Uterus (tissue), 3 donors: ENCODE measurements at regions not wholly inside any gene's neighbourhood (a gene's known extent, or its start where the extent isn't known, plus 50 kb on each side); places are given as distances from the start of the nearest gene placed in this dataset.

ENCODE experiments used
- DNase-seq, 2 donors: peaks; one replicate each; pipeline ENCODE4 v3.0.0-alpha.2; 2019 to 2020
- H3K27ac ChIP-seq, 2 donors: fragments of 200-600 bp; sonication (generic); 1 replicate in 1 of 2; 2 replicates in 1 of 2; pipeline ENCODE4 v1.5.1; 2016 to 2018
- H3K27me3 ChIP-seq, 2 donors: fragments of 200-600 bp; sonication (generic); one replicate each; pipeline ENCODE4 v1.5.1; 2018 to 2019; ENCODE audit warnings: control low read depth in 1 of 2
- H3K36me3 ChIP-seq, 2 donors: fragments of 200-600 bp; sonication (generic); one replicate each; pipeline ENCODE4 v1.5.1; 2019; ENCODE audit warnings: control low read depth in 1 of 2
- H3K4me1 ChIP-seq, 2 donors: fragments of 200-600 bp; sonication (generic); one replicate each; pipeline ENCODE4 v1.5.1; 2018 to 2019; ENCODE audit warnings: control low read depth in 1 of 2
- H3K4me3 ChIP-seq, 2 donors: fragments of 200-600 bp; sonication (generic); 1 replicate in 1 of 2; 2 replicates in 1 of 2; pipeline ENCODE4 v1.5.1; 2018 to 2019; ENCODE audit warnings: mild to moderate bottlenecking in 1 of 2
- H3K9me3 ChIP-seq, 2 donors: fragments of 200-600 bp; sonication (generic); one replicate each; pipeline ENCODE4 v1.5.1; 2019; ENCODE audit warnings: control low read depth in 1 of 2
- CTCF ChIP-seq, 4 experiments: fragments of 200-600 bp in 2 of 4; fragments of 450-650 bp in 2 of 4; sonication (generic) in 2 of 4; IDR thresholded peaks; one replicate each; pipeline ENCODE4 v1.5.1; 2016 to 2019; ENCODE audit warnings: antibody characterized with exemption in 4 of 4, mild to moderate bottlenecking in 2 of 4, moderate library complexity in 1 of 4
- POLR2A ChIP-seq, 2 donors: fragments of 450-650 bp; IDR thresholded peaks; one replicate each; pipeline ENCODE4 v1.6.1; 2016; ENCODE audit warnings: antibody characterized with exemption in 2 of 2, mild to moderate bottlenecking in 1 of 2, moderate library complexity in 1 of 2
- intact Hi-C: fragments of 100-400 bp; cut with DNase I; formaldehyde crosslinking; loops from one replicate; pipeline ENCODE4 v1.15.1; 2023; ENCODE audit warnings: low total_unique reads
- donor health status: DM: yes; HTN: yes; CAD: no.

- DNase-seq, result no peak
- Histone ChIP-seq H3K27me3 (no peaks in the 10 kb centered on the region), H3K4me1 (no peaks in the 10 kb centered on the region), H3K4me3 (no peak overlapping the region), H3K27ac (no peak overlapping the region), H3K36me3 (no peaks in the 10 kb centered on the region), H3K9me3 (no peaks in the 10 kb centered on the region)
- TF ChIP-seq POLR2A (IDR thresholded peaks at IDR 0.05) (no peak), CTCF (IDR thresholded peaks at IDR 0.05) (no peak)
- intact Hi-C loops, result no loop called here
Observed at GRCh38 chr3:168220556-168220955, 124.8 kb upstream of the GOLIM4 start.

GRCh38 chr3:168219530-168219929 lies 123.8 kb upstream of the GOLIM4 start:
- intact Hi-C loops, result no loop called here
- H3K4me1 ChIP-seq, result no peaks in the 10 kb centered on the region
- H3K36me3 ChIP-seq, result no peaks in the 10 kb centered on the region
- H3K27ac ChIP-seq, result no peak overlapping the region
- TF ChIP-seq POLR2A (IDR thresholded peaks at IDR 0.05) (no peak), CTCF (IDR thresholded peaks at IDR 0.05) (no peak)
- H3K4me3 ChIP-seq, result no peak overlapping the region
- no peak for DNase-seq
- H3K9me3 ChIP-seq, result no peaks in the 10 kb centered on the region
- H3K27me3 ChIP-seq, result no peaks in the 10 kb centered on the region

GRCh38 chr3:168218600-168218999 lies 122.9 kb upstream of the GOLIM4 start:
- H3K9me3 ChIP-seq, result no peaks in the 10 kb centered on the region
- DNase-seq, result no peak
- H3K4me3 ChIP-seq, result no peak overlapping the region
- TF ChIP-seq POLR2A (IDR thresholded peaks at IDR 0.05) (no peak), CTCF (IDR thresholded peaks at IDR 0.05) (no peak)
- intact Hi-C loops, result no loop called here
- H3K27me3 ChIP-seq, result no peaks in the 10 kb centered on the region
- no peak overlapping the region for H3K27ac ChIP-seq
- no peaks in the 10 kb centered on the region for H3K36me3 ChIP-seq
- H3K4me1 ChIP-seq, result no peaks in the 10 kb centered on the region

- no peaks in the 10 kb centered on the region for H3K36me3 ChIP-seq
- H3K4me1 ChIP-seq, result no peaks in the 10 kb centered on the region
- TF ChIP-seq POLR2A (IDR thresholded peaks at IDR 0.05) (no peak), CTCF (IDR thresholded peaks at IDR 0.05) (no peak)
- DNase-seq, result no peak
- no peak overlapping the region for H3K27ac ChIP-seq
- no peak overlapping the region for H3K4me3 ChIP-seq
- intact Hi-C loops, result no loop called here
- no peaks in the 10 kb centered on the region for H3K27me3 ChIP-seq
- no peaks in the 10 kb centered on the region for H3K9me3 ChIP-seq
Observed at GRCh38 chr3:168216851-168217250, 121.1 kb upstream of the GOLIM4 start.

- no peaks in the 10 kb centered on the region for H3K27me3 ChIP-seq
- no peak overlapping the region for H3K27ac ChIP-seq
- H3K4me1 ChIP-seq, result no peaks in the 10 kb centered on the region
- intact Hi-C loops, result no loop called here
- DNase-seq, result no peak
- TF ChIP-seq POLR2A (IDR thresholded peaks at IDR 0.05) (no peak), CTCF (IDR thresholded peaks at IDR 0.05) (no peak)
- H3K4me3 ChIP-seq, result no peak overlapping the region
- no peaks in the 10 kb centered on the region for H3K9me3 ChIP-seq
- H3K36me3 ChIP-seq, result no peaks in the 10 kb centered on the region
Observed at GRCh38 chr3:168213920-168214319, 118.2 kb upstream of the GOLIM4 start.
